Naive thymus-derived CD4-positive, alpha-beta T cell (primary cell): ENCODE measurements at regions not wholly inside any gene's neighbourhood (a gene's known extent, or its start where the extent isn't known, plus 50 kb on each side); places are given as distances from the start of the nearest gene placed in this dataset.

Source experiments
- ATAC-seq: fragments of 150-1000 bp; cut with Tn5 transposase; 2 replicates; pipeline ENCODE4 v1.10.0; 2021; ENCODE audit warnings: mild to moderate bottlenecking, moderate library complexity
- CTCF ChIA-PET: fragments of 350-600 bp; sonication (Branson Sonifier 250); formaldehyde crosslinking; loops from one replicate; lab custom pipeline; 2021; ENCODE audit warnings: antibody characterized with exemption; lab: Charles Lee
- POLR2A ChIA-PET: fragments of 350-600 bp; sonication (Branson Sonifier 250); formaldehyde crosslinking; loops from one replicate; lab custom pipeline; 2021; ENCODE audit warnings: antibody characterized with exemption, inconsistent platforms; lab: Charles Lee
- DNase-seq, 9 donors: peaks; one replicate each; pipeline versions ENCODE4 v3.0.0 to v3.0.0-alpha.2; 2020 to 2022; ENCODE audit warnings: mixed read lengths in 1 of 9
- H3K27ac ChIP-seq: one replicate; pipeline ENCODE4 v1.7.0; 2013; ENCODE audit warnings: mild to moderate bottlenecking, low read depth, low read length, moderate library complexity
- H3K27me3 ChIP-seq, 2 donors: one replicate each; pipeline ENCODE4 v1.7.0; 2013; ENCODE audit warnings: low read length in 2 of 2, mild to moderate bottlenecking in 2 of 2, moderate library complexity in 2 of 2; ENCODE audit not compliant: control insufficient read depth in 2 of 2, insufficient read depth in 2 of 2
- H3K36me3 ChIP-seq, 3 experiments: 1 replicate in 2 of 3; 2 replicates in 1 of 3; pipeline ENCODE4 v1.7.0; 2013; ENCODE audit warnings: low read length in 3 of 3, mild to moderate bottlenecking in 3 of 3, moderate library complexity in 1 of 3; ENCODE audit not compliant: insufficient read depth in 3 of 3, control insufficient read depth in 2 of 3
- H3K4me1 ChIP-seq, 2 donors: one replicate each; pipeline ENCODE4 v1.7.0; 2013; ENCODE audit warnings: low read length in 2 of 2, mild to moderate bottlenecking in 2 of 2, moderate library complexity in 1 of 2; ENCODE audit not compliant: control insufficient read depth in 2 of 2, insufficient read depth in 2 of 2
- H3K4me3 ChIP-seq: 2 replicates; pipeline ENCODE4 v1.7.0; 2013; ENCODE audit warnings: mild to moderate bottlenecking, low read length
- H3K9me3 ChIP-seq, 3 experiments: 1 replicate in 2 of 3; 2 replicates in 1 of 3; pipeline ENCODE4 v1.7.0; 2013; ENCODE audit warnings: low read length in 3 of 3; ENCODE audit not compliant: control insufficient read depth in 2 of 3
- H3K27ac Mint-ChIP-seq, 9 donors: one replicate each; pipeline ENCODE4 v1.8.0; 2020 to 2022; ENCODE audit warnings: mixed read lengths in 9 of 9, mild to moderate bottlenecking in 8 of 9, moderate library complexity in 5 of 9, inconsistent platforms in 2 of 9
- H3K27me3 Mint-ChIP-seq, 5 donors: one replicate each; pipeline ENCODE4 v1.8.0; 2021 to 2022; ENCODE audit warnings: mixed read lengths in 5 of 5, mild to moderate bottlenecking in 1 of 5
- H3K36me3 Mint-ChIP-seq, 5 donors: one replicate each; pipeline ENCODE4 v1.8.0; 2020 to 2022; ENCODE audit warnings: mixed read lengths in 5 of 5, mild to moderate bottlenecking in 3 of 5, inconsistent platforms in 1 of 5
- H3K4me1 Mint-ChIP-seq, 7 donors: one replicate each; pipeline ENCODE4 v1.8.0; 2020 to 2022; ENCODE audit warnings: mixed read lengths in 7 of 7, mild to moderate bottlenecking in 3 of 7, inconsistent platforms in 1 of 7
- H3K4me3 Mint-ChIP-seq, 10 donors: one replicate each; pipeline ENCODE4 v1.8.0; 2020 to 2022; ENCODE audit warnings: mild to moderate bottlenecking in 10 of 10, mixed read lengths in 10 of 10, moderate library complexity in 6 of 10, inconsistent platforms in 2 of 10
- H3K9me3 Mint-ChIP-seq, 11 donors: one replicate each; pipeline ENCODE4 v1.8.0; 2020 to 2022; ENCODE audit warnings: mixed read lengths in 11 of 11, mild to moderate bottlenecking in 4 of 11, inconsistent platforms in 1 of 11, moderate library complexity in 1 of 11
- intact Hi-C, 2 donors: fragments of 100-400 bp; cut with micrococcal nuclease; formaldehyde crosslinking; loops; one replicate each; pipeline ENCODE4 v1.15.1; 2023

- Mint-ChIP-seq H3K4me3 (no peak overlapping the region), H3K27ac (no peak overlapping the region), H3K4me1 (no peaks in the 10 kb centered on the region), H3K36me3 (no peaks in the 10 kb centered on the region), H3K9me3 (peaks cover 0 to 3% (median 0%) of the 10 kb centered on the region in 11 donors), H3K27me3 (peaks cover 0 to 25% (median 6%) of the 10 kb centered on the region in 5 donors)
- ChIA-PET POLR2A (no interaction called here), CTCF (no interaction called here)
- no peak overlapping the region for H3K4me3 ChIP-seq
- ATAC-seq: no peak
- no peak for DNase-seq
- H3K27me3 ChIP-seq: no peaks in the 10 kb centered on the region
- intact Hi-C loops: no loop called here
- no peaks in the 10 kb centered on the region for H3K36me3 ChIP-seq
- no peak overlapping the region for H3K27ac ChIP-seq
- H3K4me1 ChIP-seq: no peaks in the 10 kb centered on the region
- no peaks in the 10 kb centered on the region for H3K9me3 ChIP-seq
Observed at GRCh38 chr10:35722636-35723035, 80.5 kb upstream of the FZD8 start.

- H3K4me1 ChIP-seq: no peaks in the 10 kb centered on the region
- H3K27ac ChIP-seq: no peak overlapping the region
- peaks cover 0 to 3% (median 0%) of the 10 kb centered on the region in 11 donors for H3K9me3 Mint-ChIP-seq
- H3K36me3 Mint-ChIP-seq: no peaks in the 10 kb centered on the region
- no peak overlapping the region for H3K27ac Mint-ChIP-seq
- H3K4me3 Mint-ChIP-seq: no peak overlapping the region
- H3K9me3 ChIP-seq: no peaks in the 10 kb centered on the region
- CTCF ChIA-PET: no interaction called here
- DNase-seq (no peak), ATAC-seq (no peak)
- no peak overlapping the region for H3K4me3 ChIP-seq
- no peaks in the 10 kb centered on the region for H3K36me3 ChIP-seq
- H3K27me3 Mint-ChIP-seq: peaks cover 0 to 24% (median 6%) of the 10 kb centered on the region in 5 donors
- POLR2A ChIA-PET: no interaction called here
- H3K27me3 ChIP-seq: no peaks in the 10 kb centered on the region
- no peaks in the 10 kb centered on the region for H3K4me1 Mint-ChIP-seq
- intact Hi-C loops: no loop called here
Observed at GRCh38 chr10:35722226-35722625, 80.1 kb upstream of the FZD8 start.

GRCh38 chr10:35720366-35720765, 78.3 kb upstream of the FZD8 start:
- Histone ChIP-seq H3K4me1 (no peaks in the 10 kb centered on the region), H3K27ac (no peak overlapping the region), H3K4me3 (no peak overlapping the region), H3K36me3 (no peaks in the 10 kb centered on the region), H3K27me3 (no peaks in the 10 kb centered on the region), H3K9me3 (no peaks in the 10 kb centered on the region)
- H3K9me3 Mint-ChIP-seq: peaks cover 0 to 4% (median 0%) of the 10 kb centered on the region in 11 donors
- peaks cover 0 to 17% (median 9%) of the 10 kb centered on the region in 5 donors for H3K27me3 Mint-ChIP-seq
- no peak overlapping the region for H3K27ac Mint-ChIP-seq
- H3K4me1 Mint-ChIP-seq: no peaks in the 10 kb centered on the region
- DNase-seq (no peak), ATAC-seq (no peak)
- CTCF ChIA-PET: no interaction called here
- POLR2A ChIA-PET: no interaction called here
- intact Hi-C loops: no loop called here
- no peak overlapping the region for H3K4me3 Mint-ChIP-seq
- H3K36me3 Mint-ChIP-seq: no peaks in the 10 kb centered on the region

- Mint-ChIP-seq H3K4me1 (no peaks in the 10 kb centered on the region), H3K27me3 (peaks cover 0 to 16% (median 14%) of the 10 kb centered on the region in 5 donors), H3K27ac (no peak overlapping the region), H3K36me3 (no peaks in the 10 kb centered on the region), H3K4me3 (no peak overlapping the region), H3K9me3 (peaks cover 0 to 14% (median 4%) of the 10 kb centered on the region in 11 donors)
- DNase-seq (no peak), ATAC-seq (no peak)
- Histone ChIP-seq H3K27me3 (no peaks in the 10 kb centered on the region), H3K27ac (no peak overlapping the region), H3K4me3 (no peak overlapping the region), H3K36me3 (no peaks in the 10 kb centered on the region), H3K9me3 (no peaks in the 10 kb centered on the region), H3K4me1 (no peaks in the 10 kb centered on the region)
- intact Hi-C loops: no loop called here
- POLR2A ChIA-PET: no interaction called here
- CTCF ChIA-PET: no interaction called here
Observed at GRCh38 chr10:35716776-35717175, 74.7 kb upstream of the FZD8 start.

GRCh38 chr10:35712486-35712885, 70.4 kb upstream of the FZD8 start:
- no peak for ATAC-seq
- no peak for DNase-seq
- H3K9me3 ChIP-seq: no peaks in the 10 kb centered on the region
- Mint-ChIP-seq H3K9me3 (peaks cover 0 to 18% (median 5%) of the 10 kb centered on the region in 11 donors), H3K4me3 (peak overlapping the region in 1 of 10 donors; percentile 45), H3K27me3 (peaks cover 0 to 29% (median 23%) of the 10 kb centered on the region in 5 donors), H3K27ac (no peak overlapping the region), H3K36me3 (no peaks in the 10 kb centered on the region), H3K4me1 (no peaks in the 10 kb centered on the region)
- ChIA-PET CTCF (no interaction called here), POLR2A (no interaction called here)
- H3K4me3 ChIP-seq: no peak overlapping the region
- intact Hi-C loops: no loop called here
- H3K4me1 ChIP-seq: no peaks in the 10 kb centered on the region
- no peaks in the 10 kb centered on the region for H3K27me3 ChIP-seq
- H3K36me3 ChIP-seq: no peaks in the 10 kb centered on the region
- H3K27ac ChIP-seq: no peak overlapping the region

- H3K36me3 Mint-ChIP-seq: no peaks in the 10 kb centered on the region
- DNase-seq: no peak
- no peaks in the 10 kb centered on the region for H3K9me3 ChIP-seq
- no peak overlapping the region for H3K27ac Mint-ChIP-seq
- H3K27me3 Mint-ChIP-seq: peaks cover 0 to 27% (median 23%) of the 10 kb centered on the region in 5 donors
- no peaks in the 10 kb centered on the region for H3K4me1 ChIP-seq
- ChIA-PET POLR2A (no interaction called here), CTCF (no interaction called here)
- no peaks in the 10 kb centered on the region for H3K36me3 ChIP-seq
- no peak overlapping the region for H3K27ac ChIP-seq
- no peaks in the 10 kb centered on the region for H3K27me3 ChIP-seq
- peaks cover 0 to 21% (median 5%) of the 10 kb centered on the region in 11 donors for H3K9me3 Mint-ChIP-seq
- H3K4me3 Mint-ChIP-seq: no peak overlapping the region
- H3K4me3 ChIP-seq: no peak overlapping the region
- no peaks in the 10 kb centered on the region for H3K4me1 Mint-ChIP-seq
- intact Hi-C loops: no loop called here
- ATAC-seq: no peak
Observed at GRCh38 chr10:35711615-35712411, 69.7 kb upstream of the FZD8 start.
